BLaER1 treated with 17β-estradiol and CSF1 and Interleukin-3, amounts not matched to agents 10 nM and 100 nM (cell line): ENCODE measurements at regions not wholly inside any gene's neighbourhood (a gene's known extent, or its start where the extent isn't known, plus 50 kb on each side); places are given as distances from the start of the nearest gene placed in this dataset.

Source experiments
- H3K27ac ChIP-seq, 11 experiments: shearing (Covaris generic); formaldehyde crosslinking; 2 replicates each; pipeline ENCODE4 v1.8.1; 2022
- H3K27me3 ChIP-seq, 11 experiments: shearing (Covaris generic); formaldehyde crosslinking; 2 replicates each; pipeline ENCODE4 v1.8.1; 2022
- H3K36me3 ChIP-seq, 11 experiments: shearing (Covaris generic); formaldehyde crosslinking; 2 replicates each; pipeline ENCODE4 v1.8.1; 2022
- H3K4me1 ChIP-seq, 10 experiments: shearing (Covaris generic); formaldehyde crosslinking; 2 replicates each; pipeline ENCODE4 v1.8.1; 2022
- H3K4me2 ChIP-seq, 11 experiments: shearing (Covaris generic); formaldehyde crosslinking; 2 replicates each; pipeline ENCODE4 v1.8.1; 2022
- H3K4me3 ChIP-seq, 10 experiments: shearing (Covaris generic); formaldehyde crosslinking; 2 replicates each; pipeline ENCODE4 v1.8.1; 2022
- H3K9ac ChIP-seq, 11 experiments: shearing (Covaris generic); formaldehyde crosslinking; 2 replicates each; pipeline ENCODE4 v1.8.1; 2022
- H3K9me3 ChIP-seq, 11 experiments: shearing (Covaris generic); formaldehyde crosslinking; replicated peaks in 1 of 11; 2 replicates each; pipeline ENCODE4 v1.8.1; 2022
- H4K20me1 ChIP-seq, 11 experiments: shearing (Covaris generic); formaldehyde crosslinking; 2 replicates each; pipeline ENCODE4 v1.8.1; 2022
- Cebpa-rat ChIP-seq, 11 experiments: shearing (Covaris generic); IDR thresholded peaks; 2 replicates each; pipeline ENCODE4 v1.8.1; 2022

- H3K27ac ChIP-seq = no peak overlapping the region
Measured at GRCh38 chr2:204059016-204059415, 122.5 kb downstream of the ICOS start.

GRCh38 chr2:204060841-204061240, 124.3 kb downstream of the ICOS start:
- Histone ChIP-seq H3K4me1 (no peaks in the 10 kb centered on the region), H3K4me3 (no peak overlapping the region), H3K9me3 (peaks cover 0 to 6% (median 0%) of the 10 kb centered on the region in 11 experiments; a peak in 1 of 22 replicates), H3K36me3 (no peaks in the 10 kb centered on the region), H3K27me3 (no peaks in the 10 kb centered on the region), H3K9ac (no peak overlapping the region), H3K27ac (no peak overlapping the region), H4K20me1 (no peaks in the 10 kb centered on the region), H3K4me2 (no peak overlapping the region)
- no peak for TF ChIP-seq Cebpa-rat (IDR thresholded peaks at IDR 0.05)

More at GRCh38 chr2:204059016-204059415, 122.5 kb downstream of the ICOS start:
- no peak for TF ChIP-seq Cebpa-rat (IDR thresholded peaks at IDR 0.05)
- H3K36me3 ChIP-seq = no peaks in the 10 kb centered on the region
- H3K4me1 ChIP-seq = no peaks in the 10 kb centered on the region
- no peak overlapping the region for H3K9ac ChIP-seq
- peaks cover 0 to 4% (median 0%) of the 10 kb centered on the region in 11 experiments; a peak in 1 of 22 replicates for H3K9me3 ChIP-seq
- H4K20me1 ChIP-seq = no peaks in the 10 kb centered on the region
- H3K4me2 ChIP-seq = no peak overlapping the region
- no peak overlapping the region for H3K4me3 ChIP-seq
- no peaks in the 10 kb centered on the region for H3K27me3 ChIP-seq

- TF ChIP-seq Cebpa-rat (IDR thresholded peaks at IDR 0.05) = no peak
- H3K9ac ChIP-seq = no peak overlapping the region
- no peaks in the 10 kb centered on the region for H3K36me3 ChIP-seq
- H3K4me3 ChIP-seq = no peak overlapping the region
- no peaks in the 10 kb centered on the region for H3K4me1 ChIP-seq
- no peak overlapping the region for H3K4me2 ChIP-seq
- peaks cover 0 to 8% (median 0%) of the 10 kb centered on the region in 11 experiments; a peak in 3 of 22 replicates for H3K9me3 ChIP-seq
- H3K27ac ChIP-seq = no peak overlapping the region
- H4K20me1 ChIP-seq = no peaks in the 10 kb centered on the region
- H3K27me3 ChIP-seq = no peaks in the 10 kb centered on the region
Measured at GRCh38 chr2:204061241-204061640, 124.7 kb downstream of the ICOS start.

GRCh38 chr2:204064119-204064518, 127.6 kb downstream of the ICOS start:
- no peak for TF ChIP-seq Cebpa-rat (IDR thresholded peaks at IDR 0.05)

GRCh38 chr2:204065566-204065965, 129.0 kb downstream of the ICOS start:
- H3K4me3 ChIP-seq = no peak overlapping the region
- no peak for TF ChIP-seq Cebpa-rat (IDR thresholded peaks at IDR 0.05)
- H3K4me2 ChIP-seq = no peak overlapping the region
- no peaks in the 10 kb centered on the region for H3K36me3 ChIP-seq
- H3K27ac ChIP-seq = no peak overlapping the region
- H3K9me3 ChIP-seq = peaks cover 0 to 16% (median 4%) of the 10 kb centered on the region in 11 experiments; a peak in 4 of 22 replicates
- H3K27me3 ChIP-seq = no peaks in the 10 kb centered on the region
- H3K9ac ChIP-seq = no peak overlapping the region
- no peaks in the 10 kb centered on the region for H4K20me1 ChIP-seq
- H3K4me1 ChIP-seq = no peaks in the 10 kb centered on the region

More at GRCh38 chr2:204064119-204064518, 127.6 kb downstream of the ICOS start:
- no peaks in the 10 kb centered on the region for H4K20me1 ChIP-seq
- H3K4me3 ChIP-seq = no peak overlapping the region
- H3K9ac ChIP-seq = no peak overlapping the region
- no peaks in the 10 kb centered on the region for H3K27me3 ChIP-seq
- no peak overlapping the region for H3K4me2 ChIP-seq
- no peaks in the 10 kb centered on the region for H3K4me1 ChIP-seq
- no peak overlapping the region for H3K27ac ChIP-seq
- H3K36me3 ChIP-seq = no peaks in the 10 kb centered on the region
- peaks cover 0 to 16% (median 4%) of the 10 kb centered on the region in 11 experiments; a peak in 4 of 22 replicates for H3K9me3 ChIP-seq

GRCh38 chr2:204066051-204066450, 129.5 kb downstream of the ICOS start:
- no peak overlapping the region for H3K4me3 ChIP-seq
- no peak overlapping the region for H3K27ac ChIP-seq
- H3K9me3 ChIP-seq = peaks cover 0 to 16% (median 4%) of the 10 kb centered on the region in 11 experiments; a peak in 4 of 22 replicates
- H3K4me1 ChIP-seq = no peaks in the 10 kb centered on the region
- no peak overlapping the region for H3K9ac ChIP-seq
- H3K27me3 ChIP-seq = no peaks in the 10 kb centered on the region
- H4K20me1 ChIP-seq = no peaks in the 10 kb centered on the region
- TF ChIP-seq Cebpa-rat (IDR thresholded peaks at IDR 0.05) = no peak
- no peaks in the 10 kb centered on the region for H3K36me3 ChIP-seq
- no peak overlapping the region for H3K4me2 ChIP-seq

- H3K9ac ChIP-seq = no peak overlapping the region
- TF ChIP-seq Cebpa-rat (IDR thresholded peaks at IDR 0.05) = no peak
- H3K9me3 ChIP-seq = peaks cover 0 to 11% (median 0%) of the 10 kb centered on the region in 11 experiments; a peak in 4 of 22 replicates
- no peaks in the 10 kb centered on the region for H3K36me3 ChIP-seq
- no peak overlapping the region for H3K4me2 ChIP-seq
- H3K4me3 ChIP-seq = no peak overlapping the region
- H3K4me1 ChIP-seq = no peaks in the 10 kb centered on the region
- no peak overlapping the region for H3K27ac ChIP-seq
- H4K20me1 ChIP-seq = no peaks in the 10 kb centered on the region
- H3K27me3 ChIP-seq = no peaks in the 10 kb centered on the region
Measured at GRCh38 chr2:204069804-204070203, 133.2 kb downstream of the ICOS start.

- no peaks in the 10 kb centered on the region for H3K4me1 ChIP-seq
- H4K20me1 ChIP-seq = no peaks in the 10 kb centered on the region
- no peak overlapping the region for H3K4me2 ChIP-seq
- no peaks in the 10 kb centered on the region for H3K27me3 ChIP-seq
- no peak overlapping the region for H3K9ac ChIP-seq
- no peaks in the 10 kb centered on the region for H3K36me3 ChIP-seq
- no peak overlapping the region for H3K4me3 ChIP-seq
- no peaks in the 10 kb centered on the region for H3K9me3 ChIP-seq
- no peak for TF ChIP-seq Cebpa-rat (IDR thresholded peaks at IDR 0.05)
- H3K27ac ChIP-seq = no peak overlapping the region
Measured at GRCh38 chr2:204072443-204073324, 136.1 kb downstream of the ICOS start.

- Histone ChIP-seq H3K4me2 (no peak overlapping the region), H3K27me3 (no peaks in the 10 kb centered on the region), H3K4me3 (no peak overlapping the region), H3K36me3 (no peaks in the 10 kb centered on the region), H3K4me1 (no peaks in the 10 kb centered on the region), H4K20me1 (no peaks in the 10 kb centered on the region), H3K9ac (no peak overlapping the region), H3K27ac (no peak overlapping the region), H3K9me3 (no peaks in the 10 kb centered on the region)
- no peak for TF ChIP-seq Cebpa-rat (IDR thresholded peaks at IDR 0.05)
Measured at GRCh38 chr2:204074456-204074855, 137.9 kb downstream of the ICOS start.
